ENCODE measurements at regions not wholly inside any gene's neighbourhood (a gene's known extent, or its start where the extent isn't known, plus 50 kb on each side); places are given as distances from the start of the nearest gene placed in this dataset.
"Not testable (repeated sequence)": the region's sequence is repeated elsewhere in the genome, so short reads cannot be mapped to it uniquely, and the experiment has no call there.

GRCh38 chr3:102332934-102333333 is 101.9 kb upstream of the ZPLD1 start:
- DNase-seq, result no peak

GRCh38 chr3:102336130-102336529 is 98.7 kb upstream of the ZPLD1 start:
- no peak for DNase-seq

GRCh38 chr3:102339671-102340070 is 95.1 kb upstream of the ZPLD1 start:
- DNase-seq, result no peak

- DNase-seq, result no peak
Observed at GRCh38 chr3:102346897-102347296, 87.9 kb upstream of the ZPLD1 start.

DNA sequence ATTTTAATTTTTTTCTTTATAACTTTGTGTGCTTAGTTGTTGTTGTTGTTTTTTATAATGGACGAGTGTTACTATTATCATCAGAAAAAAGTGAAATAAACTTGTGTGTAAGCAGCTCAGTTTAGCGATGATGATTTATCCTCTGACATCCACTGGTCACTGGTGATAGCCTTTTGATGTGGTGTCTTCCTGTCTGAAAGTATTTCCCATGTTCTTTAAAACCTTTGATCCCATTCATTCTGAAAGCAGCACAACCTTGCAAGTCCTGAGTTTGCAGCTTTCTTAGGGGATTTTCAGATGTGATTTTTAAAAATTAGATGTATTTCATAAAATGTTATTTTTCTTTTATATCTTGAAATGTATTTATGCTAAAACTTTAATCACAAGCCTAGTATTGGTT is 85.9 kb upstream of the ZPLD1 start:
- no peak for DNase-seq

- DNase-seq, result no peak
Observed at GRCh38 chr3:102353148-102353547, 81.7 kb upstream of the ZPLD1 start.

DNA sequence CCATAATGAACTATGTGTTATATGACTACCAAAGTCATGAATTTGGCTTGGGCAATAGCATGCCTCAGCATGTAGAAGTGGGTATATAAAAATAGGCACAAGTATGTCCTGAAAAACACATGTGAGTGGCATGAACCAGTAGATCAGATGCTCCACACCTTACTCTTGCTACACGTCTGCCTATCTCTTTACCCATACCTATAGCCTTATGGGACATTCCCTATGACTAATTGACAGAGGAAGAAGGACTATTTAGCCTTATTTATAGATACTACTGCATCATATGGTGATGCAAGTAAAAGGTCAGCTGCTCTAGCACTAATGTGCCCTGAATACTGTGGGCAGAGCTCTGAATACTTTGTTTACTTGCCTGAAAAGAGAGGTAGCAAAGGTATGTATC is 81.0 kb upstream of the ZPLD1 start:
- DNase-seq, result no peak

GRCh38 chr3:102354818-102355515 is 79.8 kb upstream of the ZPLD1 start:
- DNase-seq, result no peak

DNA sequence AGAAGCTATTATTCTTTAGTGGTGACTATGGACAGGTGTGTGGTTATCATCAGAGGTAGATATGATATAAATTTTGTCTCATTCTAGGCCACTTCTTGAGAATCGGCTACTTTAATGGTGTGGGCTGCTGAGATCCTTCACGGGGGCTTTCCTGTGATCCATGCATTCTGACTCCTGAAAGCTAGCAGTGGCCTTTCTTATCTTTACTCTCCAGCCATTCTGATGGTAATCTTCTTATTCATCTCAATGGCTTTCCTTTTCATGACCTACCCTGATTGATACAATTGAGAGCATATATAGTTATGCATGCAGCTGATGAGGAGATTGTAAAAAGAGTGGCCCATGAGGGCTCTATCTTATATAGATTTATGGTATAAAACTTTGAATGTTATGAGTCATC is 78.3 kb upstream of the ZPLD1 start:
- no peak for DNase-seq

DNA sequence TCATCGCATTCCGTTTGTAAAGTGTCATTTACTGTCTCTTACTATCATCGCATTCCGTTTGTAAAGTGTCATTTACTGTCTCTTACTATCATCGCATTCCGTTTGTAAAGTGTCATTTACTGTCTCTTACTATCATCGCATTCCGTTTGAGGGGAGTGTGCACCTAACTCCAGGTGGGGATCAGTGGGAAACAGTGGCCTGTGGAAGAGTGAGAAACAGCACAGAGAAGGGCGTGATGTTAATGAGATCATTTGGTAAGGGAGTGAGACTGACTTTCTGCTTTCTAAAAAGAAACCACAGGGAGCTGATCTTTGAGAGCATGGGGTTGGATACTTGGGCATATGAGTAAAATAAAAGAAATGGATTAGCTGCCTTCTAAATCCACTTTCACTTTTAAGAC is 77.5 kb upstream of the ZPLD1 start:
- DNase-seq, result not testable (repeated sequence)

DNA sequence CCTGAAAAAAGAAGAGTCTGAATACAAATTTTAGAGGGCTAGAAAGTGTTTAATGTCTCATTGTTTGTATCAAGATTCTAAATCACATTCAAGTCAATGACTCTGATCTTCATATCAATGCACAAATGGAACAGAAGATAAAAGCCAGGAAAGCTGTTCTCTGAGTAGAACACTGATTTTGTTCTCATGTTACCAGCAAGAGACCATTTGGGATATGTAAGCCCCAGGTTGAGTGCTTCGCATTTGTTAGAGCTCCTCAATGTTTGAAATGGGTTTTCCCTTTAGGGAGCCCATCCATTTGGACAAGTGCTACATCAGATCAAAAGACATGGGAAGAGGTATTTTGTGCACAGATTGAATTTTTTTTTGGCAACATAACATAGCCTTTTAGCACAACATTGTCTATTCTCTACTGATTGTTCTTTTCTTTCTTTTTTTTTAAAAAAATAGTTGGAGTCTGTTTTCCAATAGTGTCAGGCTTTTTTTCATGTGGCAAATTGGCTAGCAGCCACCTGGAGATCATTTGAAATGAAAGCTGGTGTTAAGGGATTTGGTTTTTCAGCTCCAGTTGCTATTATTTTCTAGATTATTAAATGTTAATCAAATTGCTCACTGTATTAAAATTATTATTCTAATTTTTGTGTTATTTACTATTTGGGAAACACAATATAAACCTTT is 74.5 kb upstream of the ZPLD1 start:
- DNase-seq, result no peak

GRCh38 chr3:102361101-102361500 is 73.7 kb upstream of the ZPLD1 start:
- DNase-seq, result no peak

DNA sequence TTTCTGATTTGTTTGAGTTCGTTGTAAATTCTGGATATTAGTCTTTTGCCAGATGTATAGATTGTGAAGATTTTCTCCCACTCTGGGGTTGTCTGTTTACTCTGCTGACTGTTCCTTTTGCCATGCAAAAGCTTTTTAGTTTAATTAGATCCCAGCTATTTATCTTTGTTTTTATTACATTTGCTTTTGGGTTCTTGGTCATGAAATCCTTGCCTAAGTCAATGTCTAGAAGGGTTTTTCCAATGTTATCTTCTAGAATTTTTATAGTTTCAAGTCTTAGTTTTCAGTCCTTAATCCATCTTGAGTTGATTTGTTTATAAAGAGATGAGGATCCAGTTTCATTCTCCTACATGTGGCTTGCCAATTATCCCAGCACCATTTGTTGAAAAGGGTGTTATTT is 68.7 kb upstream of the ZPLD1 start:
- not testable (repeated sequence) for DNase-seq

DNA sequence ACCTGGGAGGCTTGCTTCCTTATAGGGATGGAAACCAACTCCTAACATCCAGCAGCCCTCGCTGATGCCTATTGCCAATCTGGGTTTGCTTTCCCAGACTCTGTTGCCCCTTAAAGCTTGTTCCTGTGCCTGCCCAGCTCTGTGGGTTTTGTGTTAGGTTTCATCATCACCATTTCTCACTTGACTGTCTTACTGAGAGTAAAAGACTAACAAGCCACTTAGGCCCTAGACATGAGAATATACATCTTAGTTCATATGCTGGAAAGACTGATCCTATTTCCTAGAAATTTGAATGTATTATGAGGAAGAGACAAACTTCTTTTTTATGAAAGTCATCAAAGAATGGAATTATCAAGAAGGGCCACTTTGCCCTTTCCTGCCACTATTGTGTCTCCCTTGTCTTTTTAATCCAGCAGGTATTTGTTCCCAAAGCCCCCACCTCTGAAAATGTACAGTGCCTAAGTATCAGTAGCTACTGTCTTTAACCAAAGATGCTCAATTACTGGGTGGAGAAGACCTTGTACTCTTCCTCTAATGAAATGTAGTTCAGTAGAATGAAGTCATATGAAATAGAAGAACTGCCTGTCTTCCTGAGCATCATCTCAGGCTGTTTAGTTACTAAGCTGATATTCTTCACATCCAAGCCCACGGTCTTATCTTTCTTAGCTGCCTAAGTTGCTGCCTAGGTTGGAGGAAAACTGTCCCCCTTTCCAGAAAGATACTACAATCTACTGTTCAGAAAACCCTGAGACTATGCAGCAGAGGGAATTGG is 59.8 kb upstream of the ZPLD1 start:
- no peak for DNase-seq

GRCh38 chr3:102378216-102378615 is 56.6 kb upstream of the ZPLD1 start:
- DNase-seq, result no peak

DNA sequence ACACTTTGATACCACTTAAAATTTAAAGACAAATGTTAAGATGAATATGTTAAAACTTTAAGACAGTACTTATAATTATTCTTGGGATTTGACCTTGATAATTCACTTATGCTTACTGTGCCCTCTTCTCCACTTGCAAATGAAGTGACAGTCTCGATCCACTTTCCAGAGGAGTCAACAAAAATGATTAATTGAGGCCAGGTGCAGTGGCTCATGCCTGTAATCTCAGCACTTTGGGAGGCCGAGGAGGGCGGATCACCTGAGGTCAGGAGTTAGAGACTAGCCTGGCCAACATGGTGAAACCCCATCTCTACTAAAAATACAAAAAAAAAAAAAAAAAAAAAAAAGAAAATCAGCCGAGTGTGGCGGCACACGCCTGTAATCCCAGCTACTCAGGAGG is 52.6 kb upstream of the ZPLD1 start:
- not testable (repeated sequence) for DNase-seq
